NCI-H460 (cell line): ENCODE measurements at regions not wholly inside any gene's neighbourhood (a gene's known extent, or its start where the extent isn't known, plus 50 kb on each side); places are given as distances from the start of the nearest gene placed in this dataset.
A peak's percentile ranks its signal among the peaks of the same experiment; 100 is the strongest.

ENCODE experiments used
- DNase-seq: peaks from one replicate; pipeline ENCODE4 v3.0.0-alpha.2; 2016; ENCODE audit warnings: low read depth; ENCODE audit errors: extremely low read depth

DNA sequence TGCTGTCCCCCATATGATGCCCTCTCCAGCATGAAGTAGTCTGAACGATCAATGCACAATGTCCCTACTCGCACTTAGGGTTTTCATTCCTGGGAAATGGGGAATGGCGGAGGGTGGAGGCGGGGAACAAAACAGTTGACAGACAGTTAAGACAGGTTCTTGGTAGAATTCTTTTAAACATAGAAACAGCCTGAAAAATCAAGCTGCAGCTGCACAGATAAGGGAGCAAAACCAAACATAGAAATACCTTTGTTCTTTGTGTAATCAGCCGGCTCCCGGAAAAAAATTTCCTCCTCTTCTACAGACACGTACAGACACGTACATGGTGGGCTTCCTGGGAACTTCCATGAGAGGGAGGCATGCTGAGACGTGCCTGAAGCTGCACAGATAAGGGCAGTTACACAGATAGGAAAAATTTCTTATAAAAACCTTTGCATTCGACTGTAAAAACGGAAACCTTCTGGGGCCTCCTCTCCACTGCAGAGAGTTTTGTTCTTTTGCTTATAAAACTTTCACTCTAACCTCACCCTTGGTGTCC, 662.4 kb upstream of the PTPRD start:
- no peak for DNase-seq

DNA sequence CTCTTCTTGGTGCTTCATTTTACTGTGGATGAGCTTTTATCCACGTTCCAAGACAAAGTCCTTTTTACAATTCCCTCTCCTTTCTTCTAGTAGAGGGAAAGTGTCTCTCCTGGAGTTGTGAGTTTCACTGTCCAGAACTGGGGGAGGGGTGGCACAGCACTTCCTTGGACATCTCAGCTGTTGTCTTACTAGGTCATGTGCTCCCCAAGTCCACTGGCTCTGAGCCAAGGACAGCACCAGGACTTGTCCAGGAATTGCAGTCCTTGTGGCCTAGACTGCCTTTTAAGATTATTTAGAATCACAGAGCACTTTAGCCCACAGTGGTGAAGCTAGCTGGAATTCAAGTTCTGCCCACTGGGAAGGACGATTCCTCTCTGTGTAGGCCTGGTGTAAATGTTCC, 700.2 kb upstream of the PTPRD start:
- DNase-seq = no peak

DNA sequence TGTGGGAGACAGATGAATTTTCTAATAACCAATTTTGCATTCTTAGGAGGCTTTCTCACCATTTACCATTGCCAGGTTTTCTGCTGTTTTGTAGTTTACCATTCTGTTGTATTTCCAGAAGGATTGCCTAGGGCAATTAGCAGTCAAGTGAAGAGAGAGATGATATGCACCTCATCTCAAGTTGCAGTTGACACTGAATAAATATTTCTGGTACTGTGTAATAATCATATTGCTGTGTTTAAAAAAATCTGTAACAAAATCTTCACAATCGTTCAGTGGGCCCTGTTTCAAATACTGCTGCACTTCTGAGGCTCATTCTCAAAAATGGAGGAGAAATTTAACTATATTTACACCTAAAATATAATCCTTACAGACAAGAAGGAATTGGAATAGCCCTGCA, 706.1 kb upstream of the PTPRD start:
- DNase-seq = no peak

DNA sequence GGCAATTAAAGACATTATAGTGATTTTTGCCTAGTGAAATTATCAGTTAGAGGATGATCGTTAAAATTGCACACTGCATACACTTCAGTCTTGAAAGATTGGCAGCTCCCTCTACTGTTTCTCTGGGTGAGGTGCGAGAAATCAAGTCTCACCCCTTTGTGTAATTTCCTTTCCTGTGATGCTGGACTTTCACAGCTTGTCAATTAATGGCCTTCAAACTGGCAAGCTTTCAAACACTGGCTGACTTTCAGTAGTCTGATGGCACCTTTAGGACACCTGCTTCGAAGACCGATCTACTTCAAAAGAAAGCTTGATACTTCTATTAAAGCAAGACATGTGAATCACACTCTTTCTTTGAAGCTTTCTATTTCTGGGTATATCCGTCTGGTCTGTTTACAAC, 706.7 kb upstream of the PTPRD start:
- DNase-seq = peak; percentile 1

DNA sequence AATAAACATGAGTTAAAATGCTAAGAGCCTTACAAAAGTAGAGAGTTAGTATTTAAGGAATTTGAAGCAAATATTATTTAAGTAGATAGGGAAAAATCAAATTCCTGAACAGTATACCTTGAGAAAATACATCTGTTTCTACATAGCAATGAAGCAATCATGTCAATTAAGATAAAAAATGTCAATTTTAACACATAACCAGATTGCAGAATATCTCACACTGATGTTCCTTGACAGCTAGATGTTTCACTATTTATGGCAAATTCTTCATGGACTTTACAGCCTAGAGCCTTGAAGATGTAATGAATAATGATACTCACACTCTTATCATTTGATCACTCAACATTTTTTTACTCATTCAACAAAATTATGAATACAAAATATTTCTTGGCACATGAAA, 708.2 kb upstream of the PTPRD start:
- no peak for DNase-seq

DNA sequence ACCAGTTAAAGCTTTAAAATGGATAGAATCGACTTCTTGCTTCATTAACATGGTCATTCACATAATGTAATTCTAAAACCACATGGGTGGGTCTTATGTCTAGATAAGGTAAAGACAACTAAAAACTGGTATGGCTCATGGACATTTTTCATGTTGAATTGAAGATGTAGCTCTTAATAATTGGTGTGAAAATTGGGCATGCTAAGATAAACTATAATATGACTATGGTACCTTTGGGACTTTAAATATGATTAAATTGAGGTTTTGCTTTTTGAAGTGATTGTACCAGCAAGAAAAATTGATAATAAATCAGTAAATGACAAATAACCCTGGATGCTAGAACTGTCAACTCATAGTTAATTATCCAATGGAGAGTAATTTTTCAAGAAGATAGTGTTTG, 710.7 kb upstream of the PTPRD start:
- no peak for DNase-seq

DNA sequence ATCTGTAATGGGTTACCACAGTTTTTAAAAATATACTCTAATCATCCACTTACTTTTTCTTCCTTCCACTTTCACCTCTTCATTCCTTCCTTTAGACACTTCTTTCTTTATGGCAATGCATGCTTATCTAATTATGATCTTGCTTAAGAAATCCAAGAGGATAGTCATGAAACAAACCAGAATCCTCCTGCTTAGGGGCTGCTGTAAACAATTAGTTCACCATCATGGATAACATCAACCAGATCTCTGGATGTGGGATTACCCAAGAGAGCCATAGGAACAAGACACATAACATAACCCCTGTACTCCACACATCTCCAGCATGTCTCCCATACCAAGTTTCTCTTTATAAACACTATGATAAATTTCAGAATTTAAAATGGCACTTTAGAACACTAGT, 713.4 kb upstream of the PTPRD start:
- no peak for DNase-seq

DNA sequence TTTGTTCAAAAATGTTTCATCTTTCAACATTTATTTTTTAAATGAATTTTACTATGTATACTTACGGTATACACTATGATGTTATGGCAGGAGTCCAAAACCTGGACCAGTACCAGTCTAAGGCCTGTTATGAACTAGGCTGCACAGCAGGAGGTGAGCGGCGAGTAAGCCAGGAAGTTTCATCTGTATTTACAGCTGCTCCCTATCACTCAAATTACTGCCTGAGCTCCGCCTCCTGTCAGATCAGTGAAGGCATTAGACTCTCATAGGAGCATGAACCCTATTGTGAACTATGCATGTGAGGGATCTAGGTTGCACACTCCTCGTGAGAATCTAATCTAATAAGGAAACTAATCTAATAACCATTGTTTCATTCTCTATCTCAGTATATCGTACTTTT, 715.5 kb upstream of the PTPRD start:
- no peak for DNase-seq

DNA sequence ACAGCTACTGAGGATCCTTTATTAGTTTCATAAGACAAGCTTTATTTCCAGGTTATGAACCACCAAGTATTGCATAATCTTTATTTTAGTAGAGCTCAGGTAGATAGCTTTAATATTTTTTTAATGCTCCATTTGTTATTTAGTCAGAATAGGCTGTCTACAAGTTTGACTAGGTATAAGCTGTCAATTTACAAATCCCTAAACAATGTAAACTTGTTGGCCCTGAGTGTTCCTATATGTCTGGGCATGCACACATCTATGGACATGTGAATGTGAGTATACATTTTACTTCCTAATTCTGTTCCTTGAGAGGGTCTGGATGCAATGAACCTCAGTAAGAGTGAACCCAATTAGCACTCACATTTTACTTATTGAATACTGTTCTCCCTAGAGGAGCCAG, 722.2 kb upstream of the PTPRD start:
- DNase-seq = no peak

DNA sequence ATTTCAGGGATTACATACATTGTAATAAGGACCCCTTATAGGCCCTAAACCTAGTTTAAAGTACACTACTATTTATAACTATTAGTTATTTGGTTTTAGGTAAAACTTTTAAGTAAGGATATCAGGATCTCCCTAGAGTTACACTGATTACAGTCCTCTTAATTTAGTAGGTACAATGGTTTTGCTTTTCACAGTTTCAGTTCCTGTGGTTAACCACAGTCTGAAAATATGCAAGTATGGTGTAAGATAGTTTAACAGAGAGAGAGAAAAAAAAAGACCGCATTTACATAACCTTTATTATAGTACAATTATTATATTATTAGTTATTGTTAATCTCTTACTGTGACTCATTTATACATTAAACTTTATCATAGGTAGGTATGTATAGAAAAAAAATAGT, 725.3 kb upstream of the PTPRD start:
- DNase-seq = no peak

DNA sequence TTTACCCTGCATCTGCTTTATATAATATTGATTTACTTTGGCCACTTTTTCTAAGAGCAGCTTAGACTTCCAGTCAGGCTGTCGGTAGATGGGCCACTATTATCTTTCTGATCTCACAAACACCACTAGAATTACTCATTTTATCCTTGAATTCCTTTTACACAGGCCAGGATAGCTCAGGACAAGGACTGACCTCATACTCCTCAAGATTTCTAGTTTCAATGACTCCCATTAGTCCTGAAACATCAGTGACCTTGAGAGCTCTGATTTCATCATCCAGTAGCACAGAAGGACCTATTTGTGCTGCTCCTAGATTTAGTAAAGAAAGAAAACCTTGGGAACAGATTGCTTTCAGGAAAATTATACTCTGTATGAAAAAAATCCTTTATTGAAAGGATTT, 727.9 kb upstream of the PTPRD start:
- DNase-seq = no peak

DNA sequence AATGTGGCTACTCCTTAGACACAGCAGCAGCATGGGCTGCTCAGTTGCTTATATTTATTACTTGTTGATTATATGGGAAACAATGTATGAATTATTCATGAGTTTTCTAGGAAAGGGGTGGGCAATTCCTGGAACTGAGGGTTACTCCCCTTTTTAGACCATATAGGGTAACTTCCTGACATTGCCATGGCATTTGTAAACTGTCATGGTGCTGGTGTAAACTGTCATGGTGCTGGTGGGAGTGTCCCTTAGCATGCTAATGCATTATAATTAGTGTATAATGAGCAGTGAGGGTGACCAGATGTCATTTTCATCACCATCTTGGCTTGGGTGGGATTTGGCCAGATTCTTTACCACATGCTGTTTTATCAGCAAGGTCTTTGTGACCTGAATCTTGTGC, 734.6 kb upstream of the PTPRD start:
- DNase-seq = no peak

DNA sequence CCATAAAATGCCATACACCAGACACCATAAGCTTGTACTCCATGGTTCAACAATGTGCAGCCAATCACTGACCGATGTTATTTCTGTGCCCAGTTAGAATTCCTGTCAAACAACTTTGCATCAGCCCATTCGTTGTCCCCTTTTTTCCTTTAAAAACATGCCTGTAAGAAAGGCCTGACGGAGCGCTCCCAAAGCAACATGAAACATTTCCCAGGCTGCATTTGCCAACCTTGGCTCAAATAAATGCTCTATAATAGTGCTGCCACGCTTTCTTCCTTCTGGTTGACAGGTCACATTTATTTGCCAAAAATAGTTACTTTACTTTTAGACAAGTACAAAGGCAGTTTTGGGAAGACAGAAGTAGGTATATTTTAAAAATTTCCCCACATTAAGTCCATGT, 735.6 kb upstream of the PTPRD start:
- DNase-seq = no peak

DNA sequence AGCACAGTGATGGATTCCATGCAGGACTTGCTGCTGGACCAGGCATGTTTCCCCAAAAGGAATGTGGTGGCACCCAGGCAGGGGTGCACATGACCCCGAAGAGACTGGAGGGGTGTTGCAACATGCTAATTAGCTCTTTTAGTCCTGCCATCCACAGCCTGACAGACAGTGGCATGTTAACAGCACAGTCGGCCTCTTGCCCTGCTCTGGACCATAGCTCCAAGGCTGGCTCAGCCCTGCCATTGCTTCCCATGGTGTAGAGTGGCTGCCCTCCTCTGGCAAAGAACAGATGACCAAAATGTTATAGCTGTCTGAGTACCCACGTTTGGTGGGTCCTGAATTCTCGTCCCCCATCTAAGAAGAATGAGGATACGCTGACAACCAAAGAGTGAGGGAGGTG, 736.4 kb upstream of the PTPRD start:
- DNase-seq = no peak

DNA sequence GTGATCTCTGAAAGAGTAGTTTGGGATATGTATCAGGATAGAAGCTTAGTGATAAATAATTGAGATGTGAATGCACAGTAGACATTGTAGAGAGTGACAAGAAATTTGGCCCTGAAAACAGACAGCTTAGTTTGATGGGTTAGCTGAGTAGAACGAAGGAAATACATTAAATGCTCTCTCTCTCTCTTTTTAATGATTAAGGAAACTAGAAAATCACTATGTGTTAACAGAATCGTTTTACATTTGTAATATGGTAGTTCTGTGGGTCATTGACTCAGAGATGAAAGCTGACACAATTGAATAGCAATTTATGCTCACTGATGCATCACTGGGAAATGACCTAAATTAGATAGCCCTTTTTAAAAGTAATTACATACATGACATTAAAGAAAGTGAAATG, 739.8 kb upstream of the PTPRD start:
- no peak for DNase-seq

DNA sequence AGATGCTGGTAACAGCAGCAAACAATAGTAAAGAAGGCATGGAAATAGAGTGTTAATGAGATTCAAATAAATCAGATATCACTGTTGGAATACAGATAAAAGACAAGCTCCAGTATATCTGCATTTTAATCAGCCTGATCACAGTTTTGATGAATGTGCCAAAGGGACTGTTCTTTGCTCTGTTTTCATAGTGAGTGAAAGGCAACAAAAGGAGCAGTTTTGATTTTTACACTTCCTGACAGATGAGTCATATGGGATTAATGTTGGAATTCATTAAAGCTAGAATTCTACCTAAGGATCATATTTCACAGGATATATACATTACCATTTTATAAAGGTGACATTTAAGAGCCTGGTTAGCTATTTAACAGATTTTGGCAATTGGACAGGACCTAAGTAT, 743.3 kb upstream of the PTPRD start:
- no peak for DNase-seq

DNA sequence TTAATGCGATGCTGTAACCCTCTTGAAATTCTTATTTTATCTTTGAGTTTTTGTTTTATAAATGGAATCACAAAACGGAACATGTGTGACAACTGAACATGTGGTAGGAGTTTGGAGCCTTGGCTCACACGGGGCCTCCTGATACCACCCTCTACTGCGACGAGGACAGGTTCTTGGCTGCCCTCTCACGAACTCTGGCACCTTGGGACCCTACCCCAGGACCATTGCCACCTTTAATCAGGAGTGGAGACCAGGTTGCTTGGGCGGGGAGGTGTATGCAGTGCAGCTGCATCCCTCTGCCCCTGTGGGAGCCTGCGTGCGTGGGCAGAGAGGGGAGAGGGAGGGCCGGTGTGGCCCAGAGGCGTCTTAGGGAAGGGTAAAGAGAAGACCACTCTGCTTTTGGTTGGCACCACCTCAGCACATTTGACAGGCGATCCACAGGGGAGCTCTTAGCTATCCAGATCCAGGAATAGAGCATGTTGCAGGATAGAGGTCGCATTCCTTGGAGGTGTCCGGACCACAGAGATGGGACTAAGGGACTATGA, 753.9 kb upstream of the PTPRD start:
- no peak for DNase-seq

DNA sequence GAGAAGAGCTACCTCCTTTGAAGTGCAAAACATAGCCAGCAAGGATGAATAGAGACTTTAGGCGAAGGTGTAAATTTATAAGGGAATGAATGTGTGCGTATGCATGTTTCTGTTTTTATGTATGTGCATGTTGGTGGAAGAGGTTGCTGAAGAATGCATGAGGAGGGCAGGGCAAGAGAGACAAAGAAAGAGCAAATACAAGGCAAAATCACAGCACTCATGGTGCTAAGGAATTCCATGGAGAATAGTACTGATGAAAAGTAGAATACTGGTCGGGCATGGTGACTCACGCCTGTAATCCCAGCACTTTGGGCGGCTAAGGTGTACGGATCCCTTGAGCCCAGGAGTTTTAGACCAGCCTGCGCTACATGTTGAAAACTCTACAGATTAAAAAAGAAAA, 762.1 kb upstream of the PTPRD start:
- DNase-seq = no peak

DNA sequence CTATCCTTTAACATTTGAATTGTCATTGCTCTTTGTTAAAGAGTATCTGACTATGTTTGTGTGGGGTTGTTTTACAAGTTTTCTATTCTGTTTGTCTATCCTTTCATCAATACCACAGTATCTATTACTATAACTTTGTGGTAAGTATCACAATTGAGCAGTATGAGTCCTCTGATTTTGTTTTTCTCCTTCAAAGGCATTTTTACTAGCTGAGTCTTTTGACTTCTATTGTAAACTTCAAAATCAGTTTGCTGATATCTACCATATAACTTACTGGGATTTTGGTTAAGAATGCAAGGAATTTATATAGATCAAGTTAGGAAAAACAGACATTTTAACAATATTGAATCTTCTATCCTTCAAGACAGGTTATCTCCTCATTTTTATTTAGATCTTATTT, 789.8 kb upstream of the PTPRD start:
- no peak for DNase-seq

DNA sequence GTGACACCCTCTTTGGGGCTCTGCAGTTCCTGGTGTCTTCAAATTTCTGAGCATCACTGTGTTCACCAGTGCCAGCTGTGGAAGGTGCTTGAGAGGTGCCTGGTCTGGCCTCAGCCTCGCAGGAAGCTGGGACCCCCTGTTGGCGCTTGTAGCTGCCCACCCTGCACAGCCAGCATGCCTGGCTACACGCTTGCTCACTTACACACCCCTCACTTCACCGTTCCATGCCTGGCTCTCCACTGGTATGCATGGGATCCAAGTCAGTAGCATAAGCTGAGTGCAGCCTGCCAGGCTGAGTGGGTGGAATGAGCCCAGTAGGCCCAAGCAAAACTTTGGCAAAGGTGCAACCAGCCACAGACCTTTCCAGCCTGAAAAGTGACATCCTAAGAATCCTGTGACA, 801.4 kb upstream of the PTPRD start:
- DNase-seq = no peak

DNA sequence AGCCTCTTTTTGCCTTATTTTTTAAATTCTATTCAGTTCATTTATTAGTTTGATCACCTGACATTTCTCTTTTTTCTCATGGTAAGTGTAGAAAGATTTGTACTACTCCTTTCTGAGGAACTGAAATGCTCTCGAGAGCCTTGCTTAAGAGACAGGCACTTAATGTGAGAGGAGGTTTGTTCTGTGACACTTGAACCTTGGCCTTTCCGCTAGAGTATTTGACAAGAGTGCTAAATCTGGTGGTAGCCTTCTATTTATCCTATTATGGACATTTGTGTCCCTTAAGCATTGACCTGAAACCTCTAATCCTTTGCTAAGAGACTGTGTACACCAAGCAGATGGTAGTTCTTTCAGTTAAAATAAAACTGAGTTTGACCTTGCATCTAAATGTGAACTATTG, 805.0 kb upstream of the PTPRD start:
- no peak for DNase-seq

DNA sequence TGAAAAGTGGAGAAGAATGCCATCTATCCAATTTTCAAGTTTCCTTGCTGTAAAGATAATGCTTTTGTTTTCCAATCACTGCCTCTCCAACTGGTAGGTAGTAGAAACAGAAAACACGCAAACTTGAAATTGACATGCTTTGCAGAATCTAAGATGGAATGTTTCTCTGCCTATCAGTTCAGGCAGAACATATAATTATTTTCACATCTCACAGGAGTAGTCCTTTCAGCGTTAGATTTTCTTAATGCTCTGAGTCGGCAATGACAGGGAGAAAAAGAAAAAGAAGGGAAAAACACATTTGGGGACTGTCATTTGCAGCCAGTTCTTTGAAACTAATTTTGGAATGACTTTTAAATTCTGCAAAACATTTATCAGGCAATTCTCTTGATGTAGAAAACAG, 818.7 kb upstream of the PTPRD start:
- no peak for DNase-seq

DNA sequence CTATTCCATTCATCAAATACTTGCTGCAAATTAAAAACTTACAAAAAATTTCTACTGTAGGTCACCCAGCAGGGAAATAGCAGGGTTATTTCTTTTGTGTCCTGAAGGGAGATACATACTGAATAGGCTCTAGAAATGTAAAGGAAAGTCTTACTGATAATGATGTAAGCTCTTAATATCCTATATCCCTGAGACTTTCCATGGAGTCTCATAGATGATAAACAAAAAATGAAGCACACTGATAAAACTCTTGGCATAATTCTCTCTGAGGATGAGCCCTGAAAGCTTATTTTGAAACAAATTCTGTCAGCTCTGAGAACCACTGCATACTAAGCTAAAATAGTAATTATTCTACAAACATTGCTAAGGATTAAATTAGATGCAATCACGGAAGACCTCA, 819.6 kb upstream of the PTPRD start:
- no peak for DNase-seq

DNA sequence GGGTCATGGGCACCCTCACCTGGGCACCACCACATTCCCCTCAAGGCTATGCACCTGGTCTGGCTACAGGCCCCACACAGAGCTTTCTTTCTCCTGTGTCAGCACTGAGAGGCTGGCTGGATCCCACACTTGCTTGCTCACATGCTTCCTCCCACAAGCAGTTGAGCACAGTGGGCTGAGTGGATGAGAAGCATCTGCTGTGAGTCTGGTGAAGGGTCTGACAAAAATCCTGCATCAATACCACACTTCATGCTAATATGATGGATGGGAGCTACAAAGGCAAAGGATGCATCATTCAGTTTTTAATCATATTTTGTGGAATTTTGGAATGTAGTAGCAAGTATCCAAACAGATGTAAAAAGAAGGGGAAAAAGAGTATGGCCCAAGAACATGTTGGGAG, 830.8 kb upstream of the PTPRD start:
- no peak for DNase-seq
